Stimulated activated CD4-positive, alpha-beta T cell treated with anti-CD3 and anti-CD28 coated beads, Interleukin-12 subunit alpha, Interleukin-12 subunit beta, amount 100 ng/mL, for 4 hours (primary cell): ENCODE measurements at regions not wholly inside any gene's neighbourhood (a gene's known extent, or its start where the extent isn't known, plus 50 kb on each side); places are given as distances from the start of the nearest gene placed in this dataset.
"Not testable (repeated sequence)": the region's sequence is repeated elsewhere in the genome, so short reads cannot be mapped to it uniquely, and the experiment has no call there.

Source experiments
- DNase-seq: peaks from one replicate; pipeline ENCODE4 v3.0.0-alpha.2; 2020

DNA sequence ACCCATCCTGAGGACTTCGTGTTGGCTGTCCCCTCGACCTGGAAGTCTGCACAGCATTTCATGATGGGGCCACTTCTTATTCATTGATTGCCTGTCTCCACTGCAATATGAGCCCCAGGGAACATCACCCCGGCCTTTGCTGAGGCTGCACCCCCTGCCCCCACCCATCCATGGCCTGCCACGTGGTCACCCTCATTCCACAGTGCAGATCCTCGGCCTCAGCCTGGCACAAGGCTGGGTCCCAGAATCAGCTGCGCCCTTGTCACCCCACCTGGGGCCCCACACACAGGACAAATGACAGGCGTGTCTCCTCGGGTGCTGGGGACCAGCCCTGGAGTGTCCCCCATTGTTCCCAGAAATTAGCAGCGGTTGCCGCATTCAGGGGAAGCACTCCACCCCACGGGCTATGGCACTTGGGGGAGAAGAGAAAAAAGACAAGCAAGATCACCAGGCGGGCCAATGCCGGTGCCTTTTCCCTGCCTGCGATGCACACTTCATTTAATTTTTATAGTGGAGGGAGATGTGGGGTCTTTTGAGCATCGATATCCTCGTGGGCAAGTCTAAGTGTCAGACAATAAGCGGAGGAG lies 157.4 kb downstream of the INHBB start:
- DNase-seq, result no peak

DNA sequence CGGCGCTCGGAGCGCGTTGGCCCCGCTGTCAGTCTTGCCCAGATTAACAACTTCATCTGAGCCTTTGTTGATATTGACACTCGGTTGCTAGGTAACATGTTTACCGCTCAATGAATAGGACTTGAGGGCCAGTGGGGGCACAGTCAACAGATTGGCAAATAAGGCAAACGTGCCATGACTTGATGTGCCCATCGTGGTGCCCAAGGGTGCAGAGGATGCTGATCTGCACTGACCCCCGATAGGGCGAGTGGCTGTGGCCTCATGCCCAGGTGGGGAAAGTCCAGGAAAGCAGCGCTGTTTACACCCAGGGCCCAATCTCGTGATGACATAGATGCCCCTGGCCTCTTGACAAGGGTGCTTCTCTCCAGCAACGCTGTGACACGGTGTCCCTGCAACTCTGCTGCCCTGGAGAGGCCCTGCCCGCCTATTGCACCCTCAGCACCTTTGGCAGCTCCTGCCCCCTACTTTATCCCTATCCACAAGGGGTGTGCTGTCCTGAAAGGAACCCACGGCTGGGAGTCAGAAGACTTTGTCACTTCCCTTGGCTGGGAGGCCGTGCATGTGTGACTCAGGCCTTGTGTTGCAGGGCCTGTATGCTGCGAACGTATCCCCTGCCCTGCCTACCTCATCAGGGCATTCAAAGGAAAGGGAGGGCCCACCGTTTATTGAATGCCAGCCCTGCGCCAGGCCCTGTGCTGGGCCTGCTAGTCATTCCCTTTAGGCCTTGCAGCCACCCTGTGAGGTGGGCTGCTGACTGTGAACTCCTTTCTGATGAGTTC lies 158.0 kb downstream of the INHBB start:
- DNase-seq, result no peak

DNA sequence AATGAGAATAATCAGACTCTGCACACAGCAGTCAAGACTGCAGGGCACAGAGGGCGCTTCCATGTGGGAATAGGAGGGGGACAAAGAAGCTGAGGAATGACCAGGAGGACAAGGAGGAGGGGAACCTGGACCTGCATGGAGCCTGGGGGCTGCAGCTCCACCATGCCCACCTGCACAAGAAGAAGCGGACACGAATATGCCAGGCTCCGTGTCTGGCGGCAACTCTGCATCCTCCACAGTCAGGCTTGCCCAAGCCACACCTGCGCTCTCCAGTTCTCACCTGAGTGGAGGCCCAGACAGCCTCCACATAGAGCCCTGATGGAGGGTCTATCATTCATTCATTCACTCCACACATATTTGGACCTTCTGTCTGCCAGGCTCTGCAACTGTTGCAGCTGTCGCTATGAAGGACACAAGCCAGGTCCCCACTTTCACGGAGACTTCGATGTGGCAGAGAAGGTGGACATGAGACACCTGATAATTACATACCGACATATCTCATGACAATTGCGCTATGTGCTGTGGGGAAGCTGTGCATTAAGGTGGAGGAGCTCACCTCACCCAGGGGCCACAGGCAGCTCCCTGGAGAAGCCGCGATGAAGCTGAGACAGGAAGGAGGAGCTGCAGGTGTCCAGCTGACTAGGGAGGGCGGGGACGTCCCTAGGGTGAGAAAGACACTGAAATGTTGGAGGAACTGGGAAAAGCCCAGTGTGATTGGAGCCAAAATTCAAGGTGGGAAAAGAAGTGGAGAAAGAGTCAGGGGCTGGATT lies 159.2 kb downstream of the INHBB start:
- no peak for DNase-seq

DNA sequence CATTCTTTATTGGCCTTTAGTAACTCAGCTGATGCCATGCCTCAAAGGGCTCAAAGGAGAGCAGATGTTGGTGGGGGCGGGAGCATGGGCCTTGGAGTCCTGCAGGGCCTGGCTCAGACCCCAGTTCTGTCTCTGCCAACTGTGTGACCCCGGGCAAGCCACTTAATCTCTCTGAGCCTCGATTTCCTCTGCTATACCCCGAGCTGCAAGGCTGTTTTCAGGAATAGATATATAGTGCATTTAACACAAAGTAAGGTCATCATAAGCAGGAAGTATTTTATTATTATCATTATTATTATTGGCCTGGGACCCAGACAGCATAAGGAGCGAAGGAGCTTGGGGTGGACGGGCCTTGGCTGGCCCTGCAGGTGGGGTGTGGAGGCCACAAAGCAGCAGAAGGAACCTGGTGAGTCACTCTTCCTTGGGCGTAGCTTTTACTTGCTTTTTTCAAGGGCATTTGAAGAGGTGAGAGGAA lies 162.7 kb downstream of the INHBB start:
- DNase-seq, result no peak

DNA sequence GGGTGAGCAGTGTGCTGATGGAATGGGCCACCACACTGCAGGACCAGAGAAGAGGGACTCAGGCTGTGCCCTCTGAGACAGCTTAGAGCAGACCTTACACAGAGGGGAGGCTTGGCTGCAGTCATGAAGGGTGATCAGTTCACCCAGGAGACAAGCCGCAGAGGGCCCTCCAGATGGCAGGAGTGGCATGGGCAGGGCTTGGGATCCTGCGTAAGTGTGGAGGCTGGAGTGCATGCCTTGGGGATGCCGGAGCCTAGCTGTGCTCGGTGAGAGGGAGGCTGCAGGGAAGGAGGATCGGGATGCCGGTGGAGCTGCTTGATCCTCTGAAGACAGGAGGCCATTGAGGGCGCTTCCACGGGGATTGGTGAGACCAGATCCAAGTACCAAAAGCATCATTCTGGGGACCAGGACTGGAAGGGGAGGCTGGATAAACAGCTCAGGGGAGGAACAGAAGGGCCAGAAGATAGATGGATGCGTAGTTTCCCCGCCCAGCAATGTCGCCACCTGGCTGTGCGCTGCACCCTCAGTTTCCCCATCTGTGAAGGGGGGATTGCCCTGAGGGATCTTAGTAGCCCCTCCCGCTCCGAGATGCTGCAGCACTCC lies 163.4 kb downstream of the INHBB start:
- no peak for DNase-seq

DNA sequence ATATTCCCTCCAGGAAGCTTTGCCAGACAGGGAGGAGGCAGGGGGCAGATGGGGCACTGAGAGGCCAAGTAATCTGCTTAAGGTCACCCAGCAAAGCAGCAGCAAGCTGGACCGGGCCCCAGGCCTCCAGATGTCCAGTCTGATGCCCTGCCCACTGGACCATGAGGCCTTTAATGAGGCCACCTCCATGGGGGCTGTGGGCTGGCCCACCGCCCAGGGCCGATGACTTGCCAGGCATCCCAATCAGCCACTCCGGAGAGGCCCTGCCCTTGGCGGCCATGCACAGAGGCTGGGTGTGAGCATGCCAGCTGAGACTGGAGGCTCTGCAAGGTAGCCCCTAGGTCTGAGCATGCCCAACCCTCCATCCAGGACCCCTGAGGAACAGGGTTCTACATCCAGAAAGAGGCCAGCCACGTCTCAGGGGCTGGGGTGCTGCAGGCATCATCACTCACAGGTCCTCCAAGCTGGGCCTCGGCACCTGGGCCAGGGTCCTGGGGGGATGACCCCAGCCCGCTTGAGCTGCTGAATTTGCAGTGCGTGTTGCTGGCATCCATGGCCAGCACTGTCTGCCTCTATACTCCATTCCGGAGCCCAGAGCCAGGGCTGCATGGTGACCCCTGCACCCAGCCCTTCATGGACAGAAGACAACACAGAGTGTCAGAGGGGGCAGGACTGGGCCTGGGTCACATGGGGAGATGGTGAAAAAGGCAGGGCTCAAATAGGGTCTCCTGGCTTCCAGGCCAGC lies 164.2 kb downstream of the INHBB start:
- DNase-seq, result no peak

DNA sequence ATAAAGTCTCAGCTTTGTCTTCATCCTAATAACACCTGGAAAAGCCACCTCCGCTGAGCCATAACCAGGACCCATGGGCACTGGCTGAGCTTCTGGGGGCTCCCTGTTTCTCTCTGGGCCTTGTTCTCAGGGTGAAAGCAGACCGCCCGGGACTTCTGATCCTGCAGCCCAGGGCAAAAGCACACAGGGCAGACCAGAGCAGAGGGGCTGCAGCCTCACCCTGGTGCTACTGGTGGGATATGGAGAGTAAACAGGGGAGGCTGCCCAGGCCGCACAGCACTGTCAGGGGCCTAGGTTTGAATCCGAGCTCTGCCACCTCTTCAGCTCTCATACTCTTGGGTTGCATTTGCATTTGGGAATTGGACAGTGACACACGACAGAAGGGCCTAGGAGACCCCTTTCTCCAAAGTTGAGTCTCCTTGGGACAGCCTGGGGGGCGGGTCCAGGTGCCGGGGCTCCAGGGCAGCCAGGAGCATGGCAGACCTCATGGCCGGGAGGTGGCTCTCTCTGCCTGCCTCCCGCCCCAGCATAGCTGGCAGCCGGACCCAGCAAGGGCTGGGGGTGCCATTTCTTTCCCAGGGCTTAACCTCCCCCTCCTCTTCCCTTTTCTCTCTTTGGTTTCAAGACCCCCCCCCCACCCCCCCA lies 164.9 kb downstream of the INHBB start:
- DNase-seq, result no peak

DNA sequence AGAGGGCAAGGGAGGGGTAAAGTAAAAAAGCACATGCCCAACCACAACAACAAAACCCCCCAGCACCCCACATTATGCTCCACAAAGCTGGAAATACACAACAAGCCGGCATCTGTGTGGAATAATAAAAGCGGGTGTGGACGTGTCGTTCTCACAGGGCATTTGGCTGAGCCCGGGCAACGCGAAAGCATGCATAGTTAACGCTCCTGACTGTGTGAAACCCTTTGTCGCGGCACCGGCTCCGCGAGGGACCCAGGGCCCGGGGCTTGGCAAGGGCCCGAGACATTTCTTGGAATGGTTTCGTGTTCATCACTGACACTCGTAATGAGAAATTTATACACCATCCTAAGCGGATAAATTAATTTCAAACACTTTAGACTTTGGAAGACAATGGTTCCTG lies 165.6 kb downstream of the INHBB start:
- no peak for DNase-seq

DNA sequence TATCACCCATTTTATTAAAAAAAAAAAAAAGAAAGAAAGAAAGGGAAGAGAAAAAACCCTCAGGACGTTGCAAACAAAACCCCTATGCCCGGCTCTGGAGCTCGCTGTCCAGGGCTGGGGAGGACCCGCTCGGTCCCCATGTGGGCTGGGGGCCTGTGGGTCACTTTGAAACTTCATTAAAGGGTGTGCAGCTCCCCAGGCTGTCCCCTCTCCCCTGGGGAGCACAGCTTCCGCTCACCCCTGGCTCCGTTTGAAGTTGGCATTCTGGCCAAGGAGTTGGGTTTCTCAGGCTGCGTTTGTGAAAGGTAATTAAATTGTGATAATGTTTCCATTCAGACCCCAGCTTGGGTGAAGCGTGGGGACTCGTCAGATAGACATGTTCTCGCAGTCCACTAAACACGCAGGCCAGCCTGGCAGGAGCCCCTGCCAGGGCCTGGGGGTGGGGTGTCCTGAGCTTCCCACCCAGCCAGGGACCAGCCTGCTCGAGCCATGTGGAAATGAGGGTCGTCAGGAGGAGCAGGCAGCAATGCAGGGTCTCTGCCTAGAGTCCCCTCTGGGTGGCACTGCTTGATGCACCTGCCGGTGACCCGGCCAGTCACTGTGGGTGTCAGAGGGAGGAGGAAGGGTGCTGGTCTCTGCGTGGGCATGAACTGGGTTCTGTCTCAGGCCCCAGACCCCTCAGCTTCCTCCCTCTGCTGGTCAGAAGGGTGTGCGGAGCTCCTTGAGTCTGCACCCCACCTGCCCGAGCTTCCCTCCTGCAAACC lies 166.2 kb downstream of the INHBB start:
- no peak for DNase-seq

DNA sequence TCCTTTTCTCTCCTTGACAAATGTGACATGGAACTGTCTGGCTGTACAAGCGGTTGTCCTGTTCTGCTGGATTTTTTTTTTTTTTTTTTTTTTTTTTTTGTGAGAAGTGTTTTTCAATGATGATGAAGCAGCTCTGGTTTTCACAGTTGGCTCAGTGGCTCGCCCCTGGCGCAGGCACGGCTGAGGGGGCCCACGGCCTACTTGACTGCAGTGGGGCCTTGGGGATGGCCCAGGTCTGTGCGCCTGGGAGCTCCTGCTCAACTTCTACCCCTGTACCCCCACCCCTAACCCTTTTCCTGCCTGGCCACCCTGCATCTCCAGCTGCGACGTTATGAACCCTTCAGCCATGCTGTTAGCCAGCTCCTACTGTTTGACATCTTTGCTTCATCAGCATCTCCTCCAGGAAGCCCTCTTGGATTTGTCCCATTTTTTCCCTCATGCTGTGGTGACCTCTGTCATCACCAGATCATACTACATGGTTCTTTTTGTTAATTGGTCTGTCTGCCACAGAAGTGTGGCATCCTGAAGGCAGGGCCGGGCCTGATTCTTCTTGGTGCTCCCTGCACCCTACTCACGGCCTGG lies 167.9 kb downstream of the INHBB start:
- no peak for DNase-seq

DNA sequence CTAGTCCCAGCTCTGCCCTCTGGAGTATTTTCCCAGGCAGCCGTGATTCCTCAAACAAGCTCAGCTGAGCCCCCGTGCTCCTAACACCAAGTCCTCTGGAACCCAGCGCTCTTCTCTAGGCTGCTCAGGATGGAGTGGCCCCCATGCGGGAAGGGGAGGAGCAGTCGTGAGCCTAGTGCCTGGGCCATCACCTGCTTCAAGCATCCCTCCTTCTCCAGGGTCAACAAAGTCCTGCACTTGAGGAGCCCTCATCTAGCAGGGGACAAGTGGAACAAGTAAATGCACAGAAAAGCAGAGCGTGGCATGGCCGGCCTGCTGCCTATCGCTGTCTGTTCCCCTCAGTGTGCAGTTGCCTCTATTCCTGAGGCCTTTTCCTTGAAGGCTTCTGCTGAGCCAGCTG lies 168.6 kb downstream of the INHBB start:
- no peak for DNase-seq

DNA sequence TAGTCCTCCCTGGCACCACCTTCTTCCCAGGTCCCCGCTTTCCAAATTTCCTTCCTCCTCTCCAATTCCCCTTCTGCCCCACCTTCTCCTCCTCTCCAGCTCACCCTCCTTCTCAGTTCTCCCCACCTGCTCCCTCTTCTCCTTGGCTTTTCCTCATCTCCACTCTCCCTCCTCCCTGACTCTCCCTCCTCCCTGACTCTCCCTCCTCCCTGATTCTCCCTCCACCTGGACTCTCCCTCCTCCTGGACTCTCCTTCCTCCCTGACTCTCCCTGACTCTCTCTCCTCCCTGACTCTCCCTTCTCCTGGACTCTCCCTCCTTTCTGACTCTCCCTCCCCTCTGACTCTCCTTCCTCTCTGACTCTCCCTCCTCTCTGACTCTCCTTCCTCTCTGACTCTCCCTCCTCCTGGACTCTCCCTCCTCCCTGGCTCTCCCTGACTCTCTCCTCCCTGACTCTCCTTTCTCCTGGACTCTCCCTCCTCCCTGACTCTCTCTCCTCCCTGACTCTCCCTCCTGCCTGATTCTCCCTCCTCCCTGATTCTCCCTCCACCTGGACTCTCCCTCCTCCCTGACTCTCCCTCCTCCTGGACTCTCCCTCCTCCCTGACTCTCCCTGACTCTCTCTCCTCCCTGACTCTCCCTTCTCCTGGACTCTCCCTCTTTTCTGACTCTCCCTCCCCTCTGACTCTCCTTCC lies 169.3 kb downstream of the INHBB start:
- DNase-seq, result not testable (repeated sequence)

DNA sequence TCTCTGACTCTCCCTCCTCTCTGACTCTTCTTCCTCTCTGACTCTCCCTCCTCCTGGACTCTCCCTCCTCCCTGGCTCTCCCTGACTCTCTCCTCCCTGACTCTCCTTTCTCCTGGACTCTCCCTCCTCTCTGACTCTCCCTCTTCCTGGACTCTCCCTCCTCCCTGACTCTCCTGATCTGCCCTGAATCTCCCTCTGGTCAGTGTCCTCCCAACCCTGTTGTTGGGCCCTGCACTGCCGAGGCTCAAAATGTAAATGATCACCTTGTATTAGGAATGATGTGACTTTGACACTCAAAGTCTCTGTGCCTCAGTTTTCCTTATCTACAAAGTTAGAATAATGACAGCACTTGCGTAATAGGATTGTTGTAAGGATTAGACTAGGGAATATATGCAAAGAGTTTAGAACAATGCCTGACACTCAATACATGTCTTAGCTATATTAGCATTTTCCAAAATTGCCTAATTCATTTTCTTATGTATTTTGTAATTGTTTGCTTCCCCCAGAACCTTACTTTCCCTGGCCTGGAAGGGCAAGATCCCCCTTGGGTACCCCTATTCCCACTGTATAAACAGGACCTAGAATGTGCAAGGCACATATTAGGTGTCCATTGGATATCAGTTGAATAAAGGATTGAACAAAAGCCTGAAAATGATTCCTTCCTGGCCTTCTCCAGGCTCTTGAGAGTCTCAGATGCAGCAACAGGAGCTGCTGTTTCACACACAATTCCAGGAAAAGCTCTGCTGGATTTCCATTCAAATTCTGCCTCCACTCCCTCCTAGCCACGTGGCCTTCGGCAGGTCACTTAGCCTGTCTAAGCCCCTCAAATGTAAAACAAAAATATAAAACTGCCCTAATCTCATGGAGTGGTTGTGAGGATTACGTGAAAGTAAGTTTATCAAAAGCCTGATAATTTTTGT lies 170.1 kb downstream of the INHBB start:
- no peak for DNase-seq

DNA sequence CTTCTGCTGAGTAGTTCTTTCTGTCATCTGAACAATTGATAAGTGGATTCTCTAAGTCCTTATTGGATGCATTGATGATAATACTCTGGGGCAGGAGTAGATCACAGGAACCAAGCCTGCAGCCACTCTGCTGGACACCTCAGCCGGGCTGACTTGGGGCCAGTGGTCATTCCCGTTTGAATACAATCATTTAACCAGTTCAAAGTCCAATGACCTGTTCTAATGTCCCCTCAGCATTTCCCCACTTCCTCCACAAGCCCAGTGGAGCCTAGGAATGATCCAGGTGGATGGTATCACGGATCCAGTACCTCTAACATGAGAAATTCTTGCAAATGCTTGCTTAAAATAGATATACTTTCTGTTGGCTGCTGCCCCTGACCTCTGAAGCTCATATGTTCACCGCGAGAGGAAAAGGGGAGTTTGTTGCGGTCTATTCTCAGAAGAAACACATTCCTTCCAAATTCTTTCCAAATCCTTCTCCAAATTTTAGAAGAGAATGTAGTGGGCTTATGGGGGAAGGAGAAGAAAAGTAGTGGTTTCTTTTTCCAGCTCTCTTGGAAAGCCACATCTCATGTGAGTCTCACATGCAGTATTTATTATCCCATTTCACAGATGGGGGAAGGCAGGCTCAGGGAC lies 170.9 kb downstream of the INHBB start:
- DNase-seq, result no peak

DNA sequence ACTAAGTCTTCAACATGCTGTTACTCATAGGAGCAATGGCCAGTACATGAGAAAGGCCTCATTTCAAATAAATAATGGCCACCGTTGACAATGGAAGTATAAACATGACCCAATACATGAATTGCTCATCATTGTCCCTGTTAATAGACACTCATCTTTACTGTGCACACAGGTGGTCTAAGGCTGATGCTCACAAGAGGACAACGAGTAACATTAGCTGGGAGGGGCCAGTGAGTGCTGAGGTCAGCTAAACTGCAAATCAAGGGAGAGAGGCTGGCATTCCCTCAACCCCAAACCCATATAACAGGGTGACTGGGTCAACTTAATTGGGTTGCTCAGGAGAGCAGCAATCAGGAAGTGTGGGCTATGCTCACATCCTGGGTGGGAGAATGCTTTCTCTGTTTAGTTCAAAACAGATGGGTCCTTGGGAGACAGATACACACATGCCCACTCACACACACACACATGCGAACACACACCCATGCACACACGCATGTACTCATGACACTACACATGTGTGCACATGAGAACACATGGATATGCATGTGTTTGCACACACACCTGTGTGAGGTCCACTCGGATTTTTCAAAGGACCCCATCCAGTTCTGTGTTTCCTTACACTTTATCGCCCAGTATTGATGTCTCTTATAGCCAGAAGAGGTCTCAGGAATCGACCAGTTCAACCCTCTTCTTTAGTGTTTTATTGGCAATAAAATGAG lies 172.0 kb downstream of the INHBB start:
- no peak for DNase-seq

DNA sequence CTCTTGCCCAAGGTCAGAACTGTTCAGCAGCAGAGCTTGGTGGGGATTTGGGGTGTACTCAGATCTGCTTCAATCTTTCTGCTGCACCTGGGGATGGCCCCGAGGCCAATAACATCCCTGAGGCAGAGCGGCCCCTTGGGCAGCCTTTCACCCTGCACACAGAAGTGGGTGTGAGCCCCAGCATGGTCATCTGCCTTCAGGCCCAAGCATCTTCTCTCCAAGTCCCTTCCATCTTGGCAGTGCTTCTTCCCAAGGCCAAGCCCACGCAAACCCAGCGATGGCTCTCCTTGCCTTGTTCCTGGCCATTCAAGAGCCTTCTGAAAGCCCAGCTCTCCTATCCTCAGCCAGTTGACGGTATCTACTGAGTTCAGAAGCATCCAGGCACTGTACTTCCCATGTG lies 172.9 kb downstream of the INHBB start:
- DNase-seq, result no peak

DNA sequence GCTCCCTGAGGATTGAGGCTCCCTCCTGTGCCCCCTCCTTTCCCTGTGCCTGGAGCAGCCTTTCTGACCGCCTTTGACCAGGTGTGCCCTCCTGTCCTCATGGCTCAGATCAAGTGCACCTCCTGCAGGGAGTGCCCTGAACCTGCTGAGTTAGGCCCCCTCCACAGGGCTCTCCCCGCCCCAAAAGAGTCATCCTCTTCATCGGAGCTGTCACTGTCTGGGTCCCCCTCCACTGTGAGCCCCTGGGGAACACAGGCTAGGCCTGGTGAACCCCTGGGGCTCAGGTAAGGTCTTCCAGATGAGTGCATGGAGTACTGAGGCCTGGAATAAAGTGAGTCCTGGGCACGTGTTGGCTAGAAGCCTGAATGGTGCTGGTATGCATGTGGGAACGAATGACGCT lies 173.5 kb downstream of the INHBB start:
- DNase-seq, result no peak

DNA sequence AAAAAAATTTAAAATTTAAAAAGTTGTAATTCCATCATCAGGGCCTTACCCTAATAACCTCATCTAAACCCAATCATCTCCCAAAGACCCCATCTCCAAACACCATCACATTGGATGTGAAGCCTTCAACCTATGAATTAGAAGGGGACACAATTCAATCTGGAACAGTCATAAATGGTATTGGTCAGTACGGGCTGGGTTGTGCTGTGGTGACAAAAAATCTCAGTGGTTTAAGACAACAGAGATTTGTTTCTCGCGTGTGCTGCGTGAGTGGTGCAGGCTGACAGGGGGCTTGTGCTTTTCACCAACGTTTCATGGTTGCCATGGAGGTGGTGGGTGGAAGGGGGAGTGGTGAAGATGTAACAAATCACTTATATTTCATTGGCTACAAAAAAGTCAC lies 174.5 kb downstream of the INHBB start:
- DNase-seq, result no peak
